ENCODE measurements at regions not wholly inside any gene's neighbourhood (a gene's known extent, or its start where the extent isn't known, plus 50 kb on each side); places are given as distances from the start of the nearest gene placed in this dataset.

DNA sequence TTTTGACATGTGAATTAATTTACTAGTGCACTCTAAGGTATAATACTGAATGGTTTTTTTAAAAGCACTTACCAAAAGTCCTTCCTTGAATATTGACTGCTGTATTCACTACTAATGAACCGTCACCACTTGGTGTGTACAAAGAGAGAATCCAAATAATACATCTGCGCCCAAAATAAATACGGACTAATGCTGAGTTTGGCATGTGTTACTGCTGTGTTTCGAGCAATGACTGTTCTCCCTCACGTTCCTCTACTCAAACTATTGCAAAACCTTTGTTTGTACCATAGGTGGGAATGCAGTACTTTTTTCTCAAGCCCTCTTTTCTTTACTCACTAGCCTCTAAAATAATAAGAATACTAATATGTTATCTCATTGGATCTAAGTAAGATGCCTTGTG, 305.5 kb downstream of the QKI start:
- TF ChIP-seq YY1 (IDR thresholded peaks at IDR 0.05; ENCODE audit: low read depth) (no peak), TEAD4 (IDR thresholded peaks at IDR 0.05) (no peak), EP300 (IDR thresholded peaks at IDR 0.05; ENCODE audit: borderline replicate concordance) (no peak), TCF12 (IDR thresholded peaks at IDR 0.05; ENCODE audit: low read depth) (no peak), FOXM1 (IDR thresholded peaks at IDR 0.05; ENCODE audit: borderline replicate concordance, low read depth) (no peak), ZBTB7A (IDR thresholded peaks at IDR 0.05; ENCODE audit: low read depth) (no peak), RAD21 (IDR thresholded peaks at IDR 0.05; ENCODE audit: low read depth) (no peak)
- TF ChIP-seq, protein P1, sequence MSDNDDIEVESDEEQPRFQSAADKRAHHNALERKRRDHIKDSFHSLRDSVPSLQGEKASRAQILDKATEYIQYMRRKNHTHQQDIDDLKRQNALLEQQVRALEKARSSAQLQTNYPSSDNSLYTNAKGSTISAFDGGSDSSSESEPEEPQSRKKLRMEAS (IDR thresholded peaks at IDR 0.05), result no peak
